ENCODE measurements at regions not wholly inside any gene's neighbourhood (a gene's known extent, or its start where the extent isn't known, plus 50 kb on each side); places are given as distances from the start of the nearest gene placed in this dataset.

DNA sequence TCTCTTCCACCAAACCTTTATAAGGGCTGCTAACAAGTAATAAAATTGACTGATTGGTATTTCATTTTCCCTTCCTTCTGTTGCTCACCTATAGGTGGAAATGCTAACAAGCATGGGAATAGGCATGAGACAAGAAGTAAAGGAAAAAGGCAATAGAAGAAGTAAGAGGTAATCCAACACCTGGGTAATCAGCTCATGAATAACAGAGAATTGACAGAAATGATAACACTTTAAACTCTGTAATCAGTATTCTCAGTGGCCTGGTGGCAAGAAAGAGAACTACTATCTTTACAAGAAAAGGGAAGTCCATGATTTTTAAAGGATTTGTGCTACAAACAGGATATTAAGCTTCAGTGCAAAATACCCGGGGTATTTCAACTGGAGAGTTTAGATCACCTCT is 737.8 kb downstream of the RERGL start:
- Histone ChIP-seq H3K27ac (no peak overlapping the region), H3K4me1 (no peaks in the 10 kb centered on the region), H3K36me3 (no peaks in the 10 kb centered on the region), H3K4me3 (no peak overlapping the region), H3K27me3 (replicated peaks in 1 of 7) (no peaks in the 10 kb centered on the region), H3K9me3 (no peaks in the 10 kb centered on the region)
- TF ChIP-seq POLR2AphosphoS5 (IDR thresholded peaks at IDR 0.05) (no peak), POLR2A (IDR thresholded peaks at IDR 0.05) (no peak)
- TF ChIP-seq, protein P1, sequence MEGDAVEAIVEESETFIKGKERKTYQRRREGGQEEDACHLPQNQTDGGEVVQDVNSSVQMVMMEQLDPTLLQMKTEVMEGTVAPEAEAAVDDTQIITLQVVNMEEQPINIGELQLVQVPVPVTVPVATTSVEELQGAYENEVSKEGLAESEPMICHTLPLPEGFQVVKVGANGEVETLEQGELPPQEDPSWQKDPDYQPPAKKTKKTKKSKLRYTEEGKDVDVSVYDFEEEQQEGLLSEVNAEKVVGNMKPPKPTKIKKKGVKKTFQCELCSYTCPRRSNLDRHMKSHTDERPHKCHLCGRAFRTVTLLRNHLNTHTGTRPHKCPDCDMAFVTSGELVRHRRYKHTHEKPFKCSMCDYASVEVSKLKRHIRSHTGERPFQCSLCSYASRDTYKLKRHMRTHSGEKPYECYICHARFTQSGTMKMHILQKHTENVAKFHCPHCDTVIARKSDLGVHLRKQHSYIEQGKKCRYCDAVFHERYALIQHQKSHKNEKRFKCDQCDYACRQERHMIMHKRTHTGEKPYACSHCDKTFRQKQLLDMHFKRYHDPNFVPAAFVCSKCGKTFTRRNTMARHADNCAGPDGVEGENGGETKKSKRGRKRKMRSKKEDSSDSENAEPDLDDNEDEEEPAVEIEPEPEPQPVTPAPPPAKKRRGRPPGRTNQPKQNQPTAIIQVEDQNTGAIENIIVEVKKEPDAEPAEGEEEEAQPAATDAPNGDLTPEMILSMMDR (IDR thresholded peaks at IDR 0.05 in 8 of 11, conservative IDR thresholded peaks at IDR 0.05 in 3 of 11), result no peak
- DNase-seq, result no peak
- 35 to 56% (median 52%) methylated on average over 1 of the region's 1 CpG for whole genome bisulfite sequencing, 5 donors
- intact Hi-C loops (cut with DNase I; ENCODE audit: low total_unique reads), result no loop called here

DNA sequence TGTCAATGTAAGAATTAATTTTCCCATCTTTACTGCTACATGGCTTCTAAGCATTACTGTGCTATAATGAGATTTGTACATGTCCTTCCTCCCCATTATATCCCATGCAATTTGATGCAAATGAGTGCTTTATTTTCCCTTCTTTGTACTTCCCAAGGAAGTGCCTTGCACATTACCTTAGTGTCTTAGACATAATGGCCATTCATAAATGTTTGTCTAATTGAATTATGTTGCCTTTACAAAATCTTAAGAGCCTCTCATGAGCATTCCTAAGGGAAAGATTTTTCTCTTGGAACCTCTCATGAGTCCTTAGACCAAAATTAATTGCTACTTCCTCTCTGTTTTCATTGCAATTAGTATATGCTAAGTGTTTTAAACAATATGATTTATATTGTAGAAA is 741.7 kb downstream of the RERGL start:
- Histone ChIP-seq H3K27me3 (replicated peaks in 1 of 7) (no peaks in the 10 kb centered on the region), H3K27ac (no peak overlapping the region), H3K9me3 (peaks cover 0 to 17% (median 0%) of the 10 kb centered on the region in 8 donors), H3K4me3 (no peak overlapping the region), H3K36me3 (no peaks in the 10 kb centered on the region), H3K4me1 (no peaks in the 10 kb centered on the region)
- intact Hi-C loops (cut with DNase I; ENCODE audit: low total_unique reads), result no loop called here
- no peak for DNase-seq
- TF ChIP-seq POLR2AphosphoS5 (IDR thresholded peaks at IDR 0.05) (no peak), POLR2A (IDR thresholded peaks at IDR 0.05) (no peak)
- TF ChIP-seq, protein P1 (IDR thresholded peaks at IDR 0.05 in 8 of 11, conservative IDR thresholded peaks at IDR 0.05 in 3 of 11), result no peak

DNA sequence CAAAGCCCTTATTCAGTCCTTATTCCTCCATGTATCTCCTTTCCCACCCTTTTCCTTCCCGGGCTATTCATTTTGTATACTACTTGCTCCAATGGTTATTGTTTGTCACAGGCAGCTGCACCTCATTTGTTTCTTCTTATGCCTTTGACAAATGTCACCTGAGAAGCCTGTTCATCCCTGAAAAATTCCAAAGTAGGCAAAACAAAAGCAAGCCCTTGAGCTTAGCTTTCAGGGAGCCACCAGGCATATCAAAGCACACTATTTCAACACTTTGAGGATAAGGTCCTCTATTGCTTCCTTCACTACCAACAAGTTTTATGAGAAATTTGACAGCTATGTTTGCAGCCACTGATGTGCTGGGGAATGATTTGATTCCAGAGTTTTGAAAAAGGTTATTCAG is 738.7 kb upstream of the LMO3 start:
- Histone ChIP-seq H3K9me3 (peaks cover 0 to 33% (median 7%) of the 10 kb centered on the region in 8 donors), H3K4me1 (no peaks in the 10 kb centered on the region), H3K27ac (no peak overlapping the region), H3K4me3 (no peak overlapping the region), H3K27me3 (replicated peaks in 1 of 7) (no peaks in the 10 kb centered on the region), H3K36me3 (no peaks in the 10 kb centered on the region)
- intact Hi-C loops (cut with DNase I; ENCODE audit: low total_unique reads), result no loop called here
- TF ChIP-seq POLR2A (IDR thresholded peaks at IDR 0.05) (no peak), POLR2AphosphoS5 (IDR thresholded peaks at IDR 0.05) (no peak)
- TF ChIP-seq, protein P1 (IDR thresholded peaks at IDR 0.05 in 8 of 11, conservative IDR thresholded peaks at IDR 0.05 in 3 of 11), result no peak
- no peak for DNase-seq
- 80 to 100% (median 90%) methylated on average over 1 of the region's 1 CpG for WGBS, 5 donors

DNA sequence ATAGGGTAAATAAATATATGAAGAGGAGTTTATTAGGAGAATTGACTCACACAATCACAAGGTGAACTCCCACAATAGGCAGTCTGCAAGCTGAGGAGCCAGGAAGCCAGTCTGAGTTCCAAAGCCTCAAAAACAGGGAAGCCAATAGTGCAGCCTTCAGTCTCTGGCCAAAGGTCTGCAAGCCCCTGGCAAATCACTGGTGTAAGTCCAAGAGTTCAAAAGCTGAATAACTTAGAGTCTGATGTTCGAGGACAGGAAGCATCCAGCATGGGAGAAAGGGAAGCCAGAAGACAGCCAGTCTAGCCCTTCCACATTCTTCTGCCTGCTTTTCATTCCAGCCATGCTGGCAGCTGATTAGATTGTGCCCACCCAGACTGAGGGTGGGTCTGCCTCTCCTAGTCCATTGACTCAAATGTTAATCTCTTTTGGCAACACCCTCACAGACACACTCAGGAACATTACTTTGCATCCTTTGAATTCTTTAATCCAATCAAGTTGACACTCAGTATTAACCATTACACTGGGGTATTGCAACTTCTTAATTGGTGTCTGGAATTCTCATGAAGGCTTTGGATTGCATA is 736.5 kb upstream of the LMO3 start:
- DNase-seq, result no peak
- H3K9me3 ChIP-seq, result peaks cover 0 to 43% (median 10%) of the 10 kb centered on the region in 8 donors
- H3K4me1 ChIP-seq, result no peaks in the 10 kb centered on the region
- WGBS, 5 donors, result 10 to 53% (median 27%) methylated on average over 1 of the region's 1 CpG
- no peak overlapping the region for H3K4me3 ChIP-seq
- no peaks in the 10 kb centered on the region for H3K27me3 ChIP-seq (replicated peaks in 1 of 7)
- no peak for TF ChIP-seq POLR2AphosphoS5 (IDR thresholded peaks at IDR 0.05)
- no peak for TF ChIP-seq POLR2A (IDR thresholded peaks at IDR 0.05)
- TF ChIP-seq, protein P1 (IDR thresholded peaks at IDR 0.05 in 8 of 11, conservative IDR thresholded peaks at IDR 0.05 in 3 of 11), result no peak
- no peaks in the 10 kb centered on the region for H3K36me3 ChIP-seq
- H3K27ac ChIP-seq, result no peak overlapping the region
- intact Hi-C loops (cut with DNase I; ENCODE audit: low total_unique reads), result no loop called here

All from spleen (tissue), 11 donors.